ENCODE measurements at regions not wholly inside any gene's neighbourhood (a gene's known extent, or its start where the extent isn't known, plus 50 kb on each side); places are given as distances from the start of the nearest gene placed in this dataset.

DNA sequence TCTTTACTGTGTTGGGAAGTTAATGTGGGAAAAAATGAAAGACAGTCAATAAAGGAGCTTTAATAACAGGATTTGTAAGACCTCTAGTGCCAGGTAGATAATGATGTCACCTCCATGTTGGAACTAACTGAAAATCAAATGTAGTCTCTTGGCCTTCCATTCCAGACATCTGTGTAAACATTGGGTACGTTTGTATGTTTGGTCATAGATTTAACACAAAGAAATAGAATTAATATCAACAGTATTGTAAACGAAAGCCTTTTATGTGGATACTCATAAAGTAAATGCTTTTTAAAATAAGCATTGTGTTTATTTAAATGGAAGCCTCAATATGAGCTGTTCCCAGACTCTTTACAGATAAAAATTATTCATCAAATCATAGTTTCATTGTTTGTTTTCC, 605.7 kb downstream of the METTL15 start:
- DNase-seq (ENCODE audit: low read depth, low spot score): no peak
- Histone ChIP-seq H3K9me3 (ENCODE audit: control insufficient read depth, insufficient read depth, low read depth, low read length) (no peaks in the 10 kb centered on the region), H3K4me1 (ENCODE audit: control insufficient read depth, insufficient read depth, low read length) (no peaks in the 10 kb centered on the region), H3K36me3 (ENCODE audit: control insufficient read depth, insufficient read depth, low read length) (no peaks in the 10 kb centered on the region), H3K4me3 (ENCODE audit: low read depth in 2 of 2, low read length in 2 of 2) (no peak overlapping the region), H3K27me3 (ENCODE audit: control insufficient read depth, insufficient read depth, low read length) (no peaks in the 10 kb centered on the region), H3K27ac (ENCODE audit: low read length) (no peak overlapping the region)
- no TSS peak for BruUV-seq (replicated peaks)
- in situ Hi-C loops (cut with HindIII; ENCODE audit: low pct_unique_long_range_greater_than_20kb, low sequenced_read_pairs) (no loop called here), intact Hi-C loops (cut with micrococcal nuclease; ENCODE audit: unreplicated experiment) (no loop called here)
- ATAC-seq: no peak
- POLR2A ChIA-PET: no interaction called here
- CTCF ChIA-PET: no interaction called here
- TF ChIP-seq POLR2AphosphoS5 (IDR thresholded peaks at IDR 0.05; ENCODE audit: low read depth, low read length) (no peak), REST (IDR thresholded peaks at IDR 0.05; ENCODE audit: insufficient read depth in 1 of 2, low read depth in 2 of 2, low read length in 1 of 2) (no peak), TCF7L2 (IDR thresholded peaks at IDR 0.05; ENCODE audit: low read depth, low read length) (no peak), SIN3A (IDR thresholded peaks at IDR 0.05; ENCODE audit: borderline replicate concordance, insufficient read depth, low read depth, low read length) (no peak), CTCF (IDR thresholded peaks at IDR 0.05) (no peak)

DNA sequence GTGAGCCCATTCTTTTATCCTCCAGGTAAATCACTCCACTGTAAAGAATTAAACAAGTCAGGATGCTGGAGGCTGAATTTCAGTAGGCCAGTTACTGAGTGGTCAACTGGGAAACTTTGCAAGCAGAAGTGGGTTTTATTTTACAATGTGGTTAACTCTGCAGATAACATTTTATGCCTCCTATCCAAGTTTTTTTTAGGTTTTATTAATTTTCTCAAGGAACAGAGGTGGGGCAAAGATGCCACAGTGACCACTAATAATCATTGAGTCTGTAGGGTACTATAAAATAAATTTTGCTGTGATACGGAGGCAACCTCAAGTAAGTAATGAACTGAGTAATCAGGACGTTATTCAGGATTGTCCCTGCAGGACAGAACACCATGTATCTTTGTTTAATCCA, 599.9 kb downstream of the METTL15 start:
- in situ Hi-C loops (cut with HindIII; ENCODE audit: low pct_unique_long_range_greater_than_20kb, low sequenced_read_pairs): no loop called here
- H3K36me3 ChIP-seq (ENCODE audit: control insufficient read depth, insufficient read depth, low read length): no peaks in the 10 kb centered on the region
- intact Hi-C loops (cut with micrococcal nuclease; ENCODE audit: unreplicated experiment): no loop called here
- TF ChIP-seq REST (IDR thresholded peaks at IDR 0.05; ENCODE audit: insufficient read depth in 1 of 2, low read depth in 2 of 2, low read length in 1 of 2) (no peak), CTCF (IDR thresholded peaks at IDR 0.05) (no peak), TCF7L2 (IDR thresholded peaks at IDR 0.05; ENCODE audit: low read depth, low read length) (no peak), SIN3A (IDR thresholded peaks at IDR 0.05; ENCODE audit: borderline replicate concordance, insufficient read depth, low read depth, low read length) (no peak), POLR2AphosphoS5 (IDR thresholded peaks at IDR 0.05; ENCODE audit: low read depth, low read length) (no peak)
- ChIA-PET CTCF (no interaction called here), POLR2A (no interaction called here)
- no peak overlapping the region for H3K27ac ChIP-seq (ENCODE audit: low read length)
- no TSS peak for BruUV-seq (replicated peaks)
- no peak overlapping the region for H3K4me3 ChIP-seq (ENCODE audit: low read depth in 2 of 2, low read length in 2 of 2)
- H3K27me3 ChIP-seq (ENCODE audit: control insufficient read depth, insufficient read depth, low read length): no peaks in the 10 kb centered on the region
- no peaks in the 10 kb centered on the region for H3K4me1 ChIP-seq (ENCODE audit: control insufficient read depth, insufficient read depth, low read length)
- DNase-seq (ENCODE audit: low read depth, low spot score) (no peak), ATAC-seq (no peak)
- H3K9me3 ChIP-seq (ENCODE audit: control insufficient read depth, insufficient read depth, low read depth, low read length): no peaks in the 10 kb centered on the region
